Trophoblast cell (in vitro differentiated cells and primary cell): ENCODE measurements at regions not wholly inside any gene's neighbourhood (a gene's known extent, or its start where the extent isn't known, plus 50 kb on each side); places are given as distances from the start of the nearest gene placed in this dataset.

Experiments
- DNase-seq, 2 donors: peaks; one replicate each; pipeline ENCODE4 v3.0.0-alpha.2; 2016
- H2AFZ ChIP-seq: 2 replicates; pipeline ENCODE4 v1.6.1; 2013; ENCODE audit warnings: low read length, moderate library complexity, mild to moderate bottlenecking; ENCODE audit not compliant: insufficient read depth, poor library complexity
- H2AK5ac ChIP-seq: 2 replicates; pipeline ENCODE4 v1.6.1; 2013; ENCODE audit warnings: mild to moderate bottlenecking, low read length
- H2BK120ac ChIP-seq: 2 replicates; pipeline ENCODE4 v1.6.1; 2013; ENCODE audit warnings: low read length, mild to moderate bottlenecking, moderate library complexity; ENCODE audit not compliant: insufficient read depth, poor library complexity
- H2BK12ac ChIP-seq: 2 replicates; pipeline ENCODE4 v1.6.1; 2013; ENCODE audit warnings: mild to moderate bottlenecking, low read length, moderate library complexity
- H2BK5ac ChIP-seq: 2 replicates; pipeline ENCODE4 v1.6.1; 2013; ENCODE audit warnings: low read length, low read depth, moderate library complexity, mild to moderate bottlenecking; ENCODE audit not compliant: poor library complexity
- H3K14ac ChIP-seq: 2 replicates; pipeline ENCODE4 v1.6.1; 2013; ENCODE audit warnings: mild to moderate bottlenecking, low read length
- H3K18ac ChIP-seq: 2 replicates; pipeline ENCODE4 v1.6.1; 2013; ENCODE audit warnings: mild to moderate bottlenecking, low read length
- H3K23ac ChIP-seq: 2 replicates; pipeline ENCODE4 v1.6.1; 2013; ENCODE audit warnings: low read length
- H3K27ac ChIP-seq: 2 replicates; pipeline ENCODE4 v1.5.1; 2013; ENCODE audit warnings: low read depth, mild to moderate bottlenecking, inconsistent platforms, low read length, moderate library complexity
- H3K27me3 ChIP-seq: 2 replicates; pipeline ENCODE4 v1.6.1; 2013; ENCODE audit warnings: inconsistent platforms, mild to moderate bottlenecking, low read length, moderate library complexity; ENCODE audit not compliant: insufficient read depth
- H3K36me3 ChIP-seq, 2 experiments: 1 replicate in 1 of 2; 2 replicates in 1 of 2; pipeline ENCODE4 v1.6.1; 2013; ENCODE audit warnings: low read length in 2 of 2, mild to moderate bottlenecking in 2 of 2, moderate library complexity in 1 of 2; ENCODE audit not compliant: insufficient read depth in 2 of 2, control insufficient read depth in 1 of 2
- H3K4ac ChIP-seq: 2 replicates; pipeline ENCODE4 v1.6.1; 2013; ENCODE audit warnings: low read depth, mild to moderate bottlenecking, low read length, moderate library complexity
- H3K4me1 ChIP-seq, 2 experiments: 1 replicate in 1 of 2; 2 replicates in 1 of 2; pipeline ENCODE4 v1.6.1; 2013; ENCODE audit warnings: low read length in 2 of 2, mild to moderate bottlenecking in 2 of 2, moderate library complexity in 1 of 2; ENCODE audit not compliant: insufficient read depth in 2 of 2, control insufficient read depth in 1 of 2
- H3K4me2 ChIP-seq: 2 replicates; pipeline ENCODE4 v1.6.1; 2013; ENCODE audit warnings: inconsistent platforms, mild to moderate bottlenecking, low read length, moderate library complexity
- H3K4me3 ChIP-seq: 2 replicates; pipeline ENCODE4 v1.5.1; 2013; ENCODE audit warnings: mild to moderate bottlenecking, low read depth, low read length, inconsistent platforms
- H3K79me1 ChIP-seq: one replicate; pipeline ENCODE4 v1.6.1; 2013; ENCODE audit warnings: low read length
- H3K79me2 ChIP-seq: 2 replicates; pipeline ENCODE4 v1.6.1; 2013; ENCODE audit warnings: low read length, mild to moderate bottlenecking; ENCODE audit not compliant: control insufficient read depth, insufficient read depth, poor library complexity
- H3K9ac ChIP-seq: 2 replicates; pipeline ENCODE4 v1.6.1; 2013; ENCODE audit warnings: mild to moderate bottlenecking, low read length
- H3K9me3 ChIP-seq: 2 replicates; pipeline ENCODE4 v1.6.1; 2013; ENCODE audit warnings: low read depth, mild to moderate bottlenecking, control low read depth, inconsistent platforms, low read length; ENCODE audit not compliant: insufficient read depth
- H4K12ac ChIP-seq: 2 replicates; pipeline ENCODE4 v1.6.1; 2013; ENCODE audit warnings: low read depth, mild to moderate bottlenecking, low read length, moderate library complexity
- H4K8ac ChIP-seq: 2 replicates; pipeline ENCODE4 v1.6.1; 2013; ENCODE audit warnings: low read depth, mild to moderate bottlenecking, low read length, moderate library complexity
- H4K91ac ChIP-seq: one replicate; pipeline ENCODE4 v1.6.1; 2013; ENCODE audit warnings: low read depth, mild to moderate bottlenecking, low read length, moderate library complexity
- WGBS: extraction: QIAGEN DNeasy Blood & Tissue Kit; methylation state at CpG from one replicate; pipeline ENCODE4 v1.1.7; 2013; ENCODE audit warnings: missing lambda C conversion rate; ENCODE audit not compliant: insufficient read length, insufficient coverage; ENCODE audit errors: extremely low coverage; 5-methylcytosine and 5-hydroxymethylcytosine counted together

DNA sequence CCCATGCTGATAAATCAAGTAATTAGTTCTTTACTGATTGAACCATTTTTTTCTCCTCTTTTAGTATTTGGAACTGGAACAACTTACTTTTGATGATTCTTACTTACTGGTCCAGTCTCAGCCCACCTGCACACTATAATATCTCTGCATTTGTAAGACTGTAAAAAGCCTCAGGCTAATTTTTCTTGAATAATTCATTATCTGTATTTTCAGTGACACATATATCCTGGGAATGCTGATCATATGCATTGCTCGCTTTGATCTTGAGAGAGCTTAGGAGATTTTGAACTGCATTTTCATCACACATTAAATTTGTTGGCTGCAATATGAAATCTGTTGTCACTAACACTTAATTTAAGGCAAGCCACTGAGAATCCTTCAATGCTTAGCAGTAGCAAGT, 760.6 kb downstream of the EDEM1 start:
- H3K23ac ChIP-seq = no peak overlapping the region
- H3K9me3 ChIP-seq = no peaks in the 10 kb centered on the region
- H3K4ac ChIP-seq = no peak overlapping the region
- no peaks in the 10 kb centered on the region for H3K4me1 ChIP-seq
- H3K36me3 ChIP-seq = no peaks in the 10 kb centered on the region
- no peak overlapping the region for H4K91ac ChIP-seq
- H3K4me2 ChIP-seq = no peak overlapping the region
- H3K79me2 ChIP-seq = no peaks in the 10 kb centered on the region
- H4K8ac ChIP-seq = no peak overlapping the region
- WGBS = no CpG with 5 or more reads among the region's 1 CpG
- no peak overlapping the region for H3K4me3 ChIP-seq
- no peak overlapping the region for H3K18ac ChIP-seq
- no peak overlapping the region for H3K27ac ChIP-seq
- no peak overlapping the region for H3K9ac ChIP-seq
- H2BK120ac ChIP-seq = no peak overlapping the region
- H3K79me1 ChIP-seq = no peaks in the 10 kb centered on the region
- no peak overlapping the region for H4K12ac ChIP-seq
- DNase-seq = peak; percentile 27 to 91
- no peak overlapping the region for H2AFZ ChIP-seq
- no peak overlapping the region for H2AK5ac ChIP-seq
- no peak overlapping the region for H3K14ac ChIP-seq
- no peaks in the 10 kb centered on the region for H3K27me3 ChIP-seq
- no peak overlapping the region for H2BK12ac ChIP-seq
- H2BK5ac ChIP-seq = no peak overlapping the region

- no peaks in the 10 kb centered on the region for H3K4me1 ChIP-seq
- no peak overlapping the region for H2AFZ ChIP-seq
- H2BK5ac ChIP-seq = no peak overlapping the region
- H3K79me1 ChIP-seq = no peaks in the 10 kb centered on the region
- no peaks in the 10 kb centered on the region for H3K79me2 ChIP-seq
- H3K4ac ChIP-seq = no peak overlapping the region
- H4K8ac ChIP-seq = no peak overlapping the region
- H3K36me3 ChIP-seq = no peaks in the 10 kb centered on the region
- no peak overlapping the region for H4K12ac ChIP-seq
- no peaks in the 10 kb centered on the region for H3K9me3 ChIP-seq
- no peak overlapping the region for H2AK5ac ChIP-seq
- no peak overlapping the region for H3K4me3 ChIP-seq
- H3K27ac ChIP-seq = no peak overlapping the region
- WGBS = 100% methylated on average over 1 of the region's 3 CpGs
- H3K23ac ChIP-seq = no peak overlapping the region
- H3K18ac ChIP-seq = no peak overlapping the region
- no peak overlapping the region for H3K14ac ChIP-seq
- no peak overlapping the region for H2BK120ac ChIP-seq
- H2BK12ac ChIP-seq = no peak overlapping the region
- no peak overlapping the region for H3K9ac ChIP-seq
- H4K91ac ChIP-seq = no peak overlapping the region
- H3K27me3 ChIP-seq = no peaks in the 10 kb centered on the region
- DNase-seq = no peak
- no peak overlapping the region for H3K4me2 ChIP-seq
These were observed 763.5 kb downstream of the EDEM1 start for GRCh38 chr3:5951026-5951425.

GRCh38 chr3:5972586-5972985, 785.1 kb downstream of the EDEM1 start:
- Histone ChIP-seq H3K79me2 (no peaks in the 10 kb centered on the region), H3K14ac (no peak overlapping the region), H4K8ac (no peak overlapping the region), H3K9me3 (no peaks in the 10 kb centered on the region), H3K4me3 (no peak overlapping the region), H3K36me3 (no peaks in the 10 kb centered on the region), H2BK120ac (no peak overlapping the region), H3K27ac (no peak overlapping the region), H3K27me3 (no peaks in the 10 kb centered on the region), H4K12ac (no peak overlapping the region), H2BK5ac (no peak overlapping the region), H3K4me2 (no peak overlapping the region), H3K79me1 (no peaks in the 10 kb centered on the region), H2AK5ac (no peak overlapping the region), H3K9ac (no peak overlapping the region), H3K18ac (no peak overlapping the region), H3K4me1 (no peaks in the 10 kb centered on the region), H3K23ac (no peak overlapping the region), H3K4ac (no peak overlapping the region), H2AFZ (no peak overlapping the region), H4K91ac (no peak overlapping the region), H2BK12ac (no peak overlapping the region)
- WGBS = no CpG with 5 or more reads among the region's 5 CpGs
- no peak for DNase-seq

GRCh38 chr3:5974630-5975322, 787.3 kb downstream of the EDEM1 start:
- H2AK5ac ChIP-seq = no peak overlapping the region
- no peaks in the 10 kb centered on the region for H3K9me3 ChIP-seq
- H3K36me3 ChIP-seq = no peaks in the 10 kb centered on the region
- H3K9ac ChIP-seq = no peak overlapping the region
- no peaks in the 10 kb centered on the region for H3K79me1 ChIP-seq
- no peaks in the 10 kb centered on the region for H3K4me1 ChIP-seq
- no peak overlapping the region for H3K18ac ChIP-seq
- no peaks in the 10 kb centered on the region for H3K79me2 ChIP-seq
- H2AFZ ChIP-seq = no peak overlapping the region
- WGBS = no CpG with 5 or more reads among the region's 3 CpGs
- no peak overlapping the region for H2BK120ac ChIP-seq
- H4K91ac ChIP-seq = no peak overlapping the region
- no peak overlapping the region for H3K4me2 ChIP-seq
- no peak overlapping the region for H3K4me3 ChIP-seq
- DNase-seq = no peak
- no peaks in the 10 kb centered on the region for H3K27me3 ChIP-seq
- no peak overlapping the region for H4K8ac ChIP-seq
- no peak overlapping the region for H3K14ac ChIP-seq
- no peak overlapping the region for H2BK12ac ChIP-seq
- H4K12ac ChIP-seq = no peak overlapping the region
- H3K27ac ChIP-seq = no peak overlapping the region
- H2BK5ac ChIP-seq = no peak overlapping the region
- H3K23ac ChIP-seq = no peak overlapping the region
- H3K4ac ChIP-seq = no peak overlapping the region
